PFSK-1 (cell line): ENCODE measurements at regions not wholly inside any gene's neighbourhood (a gene's known extent, or its start where the extent isn't known, plus 50 kb on each side); places are given as distances from the start of the nearest gene placed in this dataset.

Experiments used
- FOXP2 ChIP-seq: optimal IDR thresholded peaks from 2 replicates; pipeline ENCODE3; 2011; ENCODE audit warnings: borderline replicate concordance, control low read depth, inconsistent platforms; ENCODE audit not compliant: insufficient read depth; ENCODE audit errors: extremely low read length, extremely low read depth
- POLR2AphosphoS5 ChIP-seq: IDR thresholded peaks from 2 replicates; pipeline ENCODE4 v1.6.1; 2012; ENCODE audit warnings: low read depth, mild to moderate bottlenecking, control low read depth, low read length, moderate library complexity
- REST ChIP-seq, 2 experiments: IDR thresholded peaks; 2 replicates each; pipeline versions ENCODE4 v1.6.1 to v1.8.0; 2011 to 2012; ENCODE audit warnings: low read depth in 2 of 2, low read length in 2 of 2, control low read depth in 1 of 2, inconsistent platforms in 1 of 2, mild to moderate bottlenecking in 1 of 2, moderate library complexity in 1 of 2; ENCODE audit not compliant: insufficient read depth in 1 of 2
- SIN3A ChIP-seq: IDR thresholded peaks from 2 replicates; pipeline ENCODE4 v1.6.1; 2012; ENCODE audit warnings: mild to moderate bottlenecking, low read length, moderate library complexity, borderline replicate concordance; ENCODE audit not compliant: insufficient read depth
- TAF1 ChIP-seq: IDR thresholded peaks from 2 replicates; pipeline ENCODE4 v1.6.1; 2012; ENCODE audit warnings: low read length, control low read depth, borderline replicate concordance; ENCODE audit not compliant: insufficient read depth

GRCh38 chr2:225788571-225789094 is 389.1 kb downstream of the NYAP2 start:
- TF ChIP-seq REST (IDR thresholded peaks at IDR 0.05; ENCODE audit: insufficient read depth in 1 of 2, low read depth in 2 of 2, low read length in 2 of 2) (no peak), POLR2AphosphoS5 (no peak), TAF1 (no peak), FOXP2 (no peak), SIN3A (no peak)

GRCh38 chr2:225787497-225787896 is 388.0 kb downstream of the NYAP2 start:
- TF ChIP-seq SIN3A, result no peak
- no peak for TF ChIP-seq POLR2AphosphoS5
- no peak for TF ChIP-seq FOXP2
- TF ChIP-seq REST (IDR thresholded peaks at IDR 0.05; ENCODE audit: insufficient read depth in 1 of 2, low read depth in 2 of 2, low read length in 2 of 2), result no peak
- TF ChIP-seq TAF1, result no peak

GRCh38 chr2:225781991-225782390 is 382.5 kb downstream of the NYAP2 start:
- TF ChIP-seq REST (IDR thresholded peaks at IDR 0.05; ENCODE audit: insufficient read depth in 1 of 2, low read depth in 2 of 2, low read length in 2 of 2), result no peak
- TF ChIP-seq TAF1, result no peak
- no peak for TF ChIP-seq FOXP2
- TF ChIP-seq POLR2AphosphoS5, result no peak
- TF ChIP-seq SIN3A, result no peak

GRCh38 chr2:225781145-225781544 is 381.6 kb downstream of the NYAP2 start:
- TF ChIP-seq SIN3A, result no peak
- no peak for TF ChIP-seq POLR2AphosphoS5
- TF ChIP-seq TAF1, result no peak
- TF ChIP-seq FOXP2, result no peak
- TF ChIP-seq REST (IDR thresholded peaks at IDR 0.05; ENCODE audit: insufficient read depth in 1 of 2, low read depth in 2 of 2, low read length in 2 of 2), result no peak

- TF ChIP-seq FOXP2 (no peak), REST (IDR thresholded peaks at IDR 0.05; ENCODE audit: insufficient read depth in 1 of 2, low read depth in 2 of 2, low read length in 2 of 2) (no peak), TAF1 (no peak), SIN3A (no peak), POLR2AphosphoS5 (no peak)
Measured at GRCh38 chr2:225779829-225780228, 380.3 kb downstream of the NYAP2 start.
